Glutamatergic neuron (in vitro differentiated cells): ENCODE measurements at regions not wholly inside any gene's neighbourhood (a gene's known extent, or its start where the extent isn't known, plus 50 kb on each side); places are given as distances from the start of the nearest gene placed in this dataset.
A peak's percentile ranks its signal among the peaks of the same experiment; 100 is the strongest.
"Not testable (repeated sequence)": the region's sequence is repeated elsewhere in the genome, so short reads cannot be mapped to it uniquely, and the experiment has no call there.

Experiments
- DNase-seq: peaks from one replicate; pipeline ENCODE4 v3.0.0; 2022
- H3K27ac Mint-ChIP-seq: one replicate; pipeline ENCODE4 v1.8.0; 2020; ENCODE audit warnings: mild to moderate bottlenecking, mixed read lengths, inconsistent platforms; ENCODE audit not compliant: unreplicated experiment
- H3K27me3 Mint-ChIP-seq: one replicate; pipeline ENCODE4 v1.8.0; 2020; ENCODE audit warnings: mild to moderate bottlenecking, moderate library complexity, mixed read lengths, inconsistent platforms; ENCODE audit not compliant: unreplicated experiment
- H3K36me3 Mint-ChIP-seq: one replicate; pipeline ENCODE4 v1.8.0; 2020; ENCODE audit warnings: mild to moderate bottlenecking, mixed read lengths, inconsistent platforms; ENCODE audit not compliant: unreplicated experiment
- H3K4me1 Mint-ChIP-seq: one replicate; pipeline ENCODE4 v1.8.0; 2020; ENCODE audit warnings: mild to moderate bottlenecking, low read depth, mixed read lengths, inconsistent platforms; ENCODE audit not compliant: unreplicated experiment
- H3K4me3 Mint-ChIP-seq: one replicate; pipeline ENCODE4 v1.8.0; 2020; ENCODE audit warnings: mild to moderate bottlenecking, mixed read lengths, inconsistent platforms; ENCODE audit not compliant: unreplicated experiment
- H3K9me3 Mint-ChIP-seq: one replicate; pipeline ENCODE4 v1.8.0; 2020; ENCODE audit warnings: mild to moderate bottlenecking, moderate library complexity, mixed read lengths, inconsistent platforms; ENCODE audit not compliant: unreplicated experiment
- CTCF ChIP-seq: fragments of 200-600 bp; sonication (generic); IDR thresholded peaks from one replicate; pipeline ENCODE4 v1.5.0; 2021; ENCODE audit not compliant: partially characterized antibody, unreplicated experiment

GRCh38 chr12:27864521-27864920, 84.5 kb upstream of the MANSC4 start:
- no peaks in the 10 kb centered on the region for H3K36me3 Mint-ChIP-seq
- peaks cover 2% of the 10 kb centered on the region for H3K4me1 Mint-ChIP-seq
- no peak overlapping the region for H3K4me3 Mint-ChIP-seq
- no peak for TF ChIP-seq CTCF
- no peaks in the 10 kb centered on the region for H3K27me3 Mint-ChIP-seq
- no peak overlapping the region for H3K27ac Mint-ChIP-seq
- DNase-seq, result no peak
- H3K9me3 Mint-ChIP-seq, result no peaks in the 10 kb centered on the region

- H3K27me3 Mint-ChIP-seq, result no peaks in the 10 kb centered on the region
- no peaks in the 10 kb centered on the region for H3K36me3 Mint-ChIP-seq
- no peak for TF ChIP-seq CTCF
- H3K4me3 Mint-ChIP-seq, result no peak overlapping the region
- no peak for DNase-seq
- no peaks in the 10 kb centered on the region for H3K9me3 Mint-ChIP-seq
- no peak overlapping the region for H3K27ac Mint-ChIP-seq
- H3K4me1 Mint-ChIP-seq, result no peaks in the 10 kb centered on the region
Observed at GRCh38 chr12:27863839-27864238, 83.8 kb upstream of the MANSC4 start.

GRCh38 chr12:27861428-27862167, 81.6 kb upstream of the MANSC4 start:
- Mint-ChIP-seq H3K4me1 (no peaks in the 10 kb centered on the region), H3K4me3 (no peak overlapping the region)

GRCh38 chr12:27859648-27860047, 79.6 kb upstream of the MANSC4 start:
- TF ChIP-seq CTCF, result peak; percentile 19
- H3K36me3 Mint-ChIP-seq, result no peaks in the 10 kb centered on the region
- H3K27me3 Mint-ChIP-seq, result no peaks in the 10 kb centered on the region
- H3K4me3 Mint-ChIP-seq, result no peak overlapping the region
- H3K9me3 Mint-ChIP-seq, result no peaks in the 10 kb centered on the region
- no peak for DNase-seq
- H3K4me1 Mint-ChIP-seq, result no peaks in the 10 kb centered on the region
- no peak overlapping the region for H3K27ac Mint-ChIP-seq

More at GRCh38 chr12:27861428-27862167, 81.6 kb upstream of the MANSC4 start:
- no peaks in the 10 kb centered on the region for H3K27me3 Mint-ChIP-seq
- no peak overlapping the region for H3K27ac Mint-ChIP-seq
- no peaks in the 10 kb centered on the region for H3K36me3 Mint-ChIP-seq
- no peak for DNase-seq
- no peak for TF ChIP-seq CTCF
- H3K9me3 Mint-ChIP-seq, result no peaks in the 10 kb centered on the region

- H3K27ac Mint-ChIP-seq, H3K4me3 Mint-ChIP-seq, H3K27me3 Mint-ChIP-seq, H3K4me1 Mint-ChIP-seq, H3K36me3 Mint-ChIP-seq, DNase-seq, H3K9me3 Mint-ChIP-seq: not testable (repeated sequence)
Observed at GRCh38 chr12:27857006-27857405, 77.0 kb upstream of the MANSC4 start.
